Activated CD4-positive, alpha-beta T cell treated with anti-CD3 and anti-CD28 coated beads, Interleukin-2, amount 10 ng/mL, durations not matched to agents 7 days and 5 days (primary cell): ENCODE measurements at regions not wholly inside any gene's neighbourhood (a gene's known extent, or its start where the extent isn't known, plus 50 kb on each side); places are given as distances from the start of the nearest gene placed in this dataset.

Experiments
- CTCF ChIA-PET: fragments of 350-600 bp; sonication (Branson Sonifier 250); formaldehyde crosslinking; loops from one replicate; lab custom pipeline; 2021; ENCODE audit warnings: antibody characterized with exemption; lab: Charles Lee
- POLR2A ChIA-PET: fragments of 350-600 bp; sonication (Branson Sonifier 250); formaldehyde crosslinking; loops from one replicate; lab custom pipeline; 2021; ENCODE audit warnings: antibody characterized with exemption; lab: Charles Lee
- DNase-seq: peaks from one replicate; pipeline ENCODE4 v3.0.0-alpha.2; 2020
- H3K27ac Mint-ChIP-seq: one replicate; pipeline ENCODE4 v1.8.0; 2021; ENCODE audit warnings: mild to moderate bottlenecking, moderate library complexity, mixed read lengths
- H3K27me3 Mint-ChIP-seq: one replicate; pipeline ENCODE4 v1.8.0; 2021; ENCODE audit warnings: mixed read lengths
- H3K36me3 Mint-ChIP-seq: one replicate; pipeline ENCODE4 v1.8.0; 2021; ENCODE audit warnings: low read depth, mixed read lengths
- H3K4me1 Mint-ChIP-seq: one replicate; pipeline ENCODE4 v1.8.0; 2021; ENCODE audit warnings: mixed read lengths
- H3K4me3 Mint-ChIP-seq: one replicate; pipeline ENCODE4 v1.8.0; 2021; ENCODE audit warnings: mild to moderate bottlenecking, moderate library complexity, mixed read lengths
- H3K9me3 Mint-ChIP-seq: one replicate; pipeline ENCODE4 v1.8.0; 2021; ENCODE audit warnings: mixed read lengths

DNA sequence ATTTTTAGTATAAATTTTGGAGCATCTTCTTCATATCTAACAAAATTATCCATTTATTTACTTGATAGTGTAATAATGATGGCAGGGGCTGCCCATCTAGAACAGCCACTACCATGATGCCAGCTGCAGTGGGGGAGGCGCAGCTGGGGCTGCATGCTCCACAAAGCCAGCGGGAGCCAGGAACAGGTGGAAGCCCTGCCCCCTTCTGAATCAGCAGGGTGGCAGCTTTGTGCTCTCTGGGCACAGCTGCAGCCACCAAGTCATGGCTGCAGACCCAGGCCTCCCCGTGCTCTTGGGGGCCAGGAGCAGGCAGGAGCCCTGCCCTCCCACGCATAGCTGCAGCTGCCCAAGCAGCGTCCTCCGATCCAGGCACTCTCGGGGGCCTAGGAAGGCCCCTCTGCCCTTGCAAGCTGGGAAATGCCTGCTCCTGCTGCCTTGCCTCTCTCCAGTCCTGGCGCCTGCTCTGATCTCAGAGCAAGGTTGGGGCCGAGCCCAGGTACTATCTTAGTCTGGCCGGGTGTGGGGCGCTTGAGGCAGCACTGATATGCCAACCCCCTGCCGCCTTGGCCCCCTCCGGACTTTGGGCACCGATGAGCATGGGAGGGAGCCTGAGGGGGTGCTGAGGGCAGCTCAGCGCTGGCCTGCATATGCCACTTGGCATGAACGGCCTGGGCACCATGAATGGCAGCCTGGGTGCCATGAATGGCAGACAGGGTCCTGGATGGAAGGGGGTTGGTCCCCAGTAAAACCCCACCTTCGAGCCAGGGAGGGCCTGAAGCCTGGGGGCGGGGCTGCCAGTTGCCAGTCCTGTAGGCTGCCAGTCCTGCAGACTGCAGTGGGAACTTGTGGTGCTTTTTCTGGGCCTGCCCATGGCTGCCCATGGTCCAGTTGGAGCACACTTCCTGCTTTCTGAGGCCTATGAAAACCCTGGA lies 1110.8 kb upstream of the POT1 start:
- Mint-ChIP-seq H3K4me3 (no peak overlapping the region), H3K36me3 (no peaks in the 10 kb centered on the region), H3K27me3 (no peaks in the 10 kb centered on the region), H3K4me1 (no peaks in the 10 kb centered on the region), H3K27ac (no peak overlapping the region), H3K9me3 (peaks cover 3% of the 10 kb centered on the region)
- CTCF ChIA-PET = no interaction called here
- POLR2A ChIA-PET = no interaction called here
- no peak for DNase-seq

DNA sequence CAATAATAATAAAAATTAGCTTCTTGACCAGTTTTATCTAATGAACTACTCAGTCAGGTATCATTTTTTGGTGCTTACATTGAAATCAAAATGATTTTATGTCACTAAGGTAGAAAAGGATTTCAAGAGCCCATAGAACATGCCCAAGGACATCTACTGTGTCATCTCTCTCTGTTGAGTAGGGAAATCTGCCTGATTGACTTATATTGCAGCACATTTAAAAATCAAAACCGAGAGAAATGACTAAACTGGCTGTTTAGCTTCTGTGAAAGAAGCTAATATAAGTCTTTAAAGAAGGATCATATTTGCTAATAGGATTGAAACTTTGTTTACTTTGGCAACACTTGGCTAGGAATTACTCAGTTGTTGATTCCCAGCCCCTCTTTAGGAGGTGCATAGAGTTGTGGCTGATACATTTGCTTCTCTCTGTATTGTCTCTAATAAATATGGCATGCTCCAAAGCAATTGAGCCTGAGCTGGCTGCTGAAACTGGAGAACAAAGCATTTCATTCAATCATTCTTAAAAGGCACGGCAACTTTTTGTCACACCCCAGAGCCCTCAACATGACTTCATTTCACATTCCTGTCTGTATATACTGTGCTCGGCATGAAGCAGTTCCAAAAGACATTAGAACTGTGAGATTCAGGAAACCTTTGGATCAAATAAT lies 1096.9 kb upstream of the POT1 start:
- no peak overlapping the region for H3K27ac Mint-ChIP-seq
- ChIA-PET POLR2A (no interaction called here), CTCF (no interaction called here)

DNA sequence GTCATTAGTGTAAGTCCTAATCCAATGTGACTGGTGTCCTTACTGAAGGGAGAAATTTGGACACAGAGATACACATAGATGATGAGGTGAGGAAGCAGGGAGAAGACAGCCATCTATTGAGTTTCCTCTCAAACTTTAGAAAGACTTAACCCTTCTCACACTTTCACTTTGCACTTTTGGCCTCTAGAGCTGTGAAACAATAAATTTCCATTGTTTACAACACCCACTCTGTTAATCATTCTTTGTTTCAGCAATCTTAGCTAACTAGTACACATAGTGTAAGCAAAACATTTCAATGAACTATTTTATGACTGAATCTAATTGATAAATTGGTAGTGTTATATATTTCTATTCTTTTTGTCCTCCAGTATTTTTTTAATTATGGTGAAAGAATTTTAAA lies 1092.8 kb upstream of the POT1 start:
- Mint-ChIP-seq H3K27ac (no peak overlapping the region), H3K27me3 (no peaks in the 10 kb centered on the region), H3K9me3 (peaks cover 4% of the 10 kb centered on the region), H3K4me3 (no peak overlapping the region), H3K4me1 (no peaks in the 10 kb centered on the region), H3K36me3 (no peaks in the 10 kb centered on the region)
- POLR2A ChIA-PET = no interaction called here
- no peak for DNase-seq
- CTCF ChIA-PET = no interaction called here

More for the DNA sequence above, 1096.9 kb upstream of the POT1 start:
- Mint-ChIP-seq H3K36me3 (no peaks in the 10 kb centered on the region), H3K4me3 (no peak overlapping the region), H3K4me1 (no peaks in the 10 kb centered on the region), H3K9me3 (no peaks in the 10 kb centered on the region), H3K27me3 (no peaks in the 10 kb centered on the region)
- no peak for DNase-seq

DNA sequence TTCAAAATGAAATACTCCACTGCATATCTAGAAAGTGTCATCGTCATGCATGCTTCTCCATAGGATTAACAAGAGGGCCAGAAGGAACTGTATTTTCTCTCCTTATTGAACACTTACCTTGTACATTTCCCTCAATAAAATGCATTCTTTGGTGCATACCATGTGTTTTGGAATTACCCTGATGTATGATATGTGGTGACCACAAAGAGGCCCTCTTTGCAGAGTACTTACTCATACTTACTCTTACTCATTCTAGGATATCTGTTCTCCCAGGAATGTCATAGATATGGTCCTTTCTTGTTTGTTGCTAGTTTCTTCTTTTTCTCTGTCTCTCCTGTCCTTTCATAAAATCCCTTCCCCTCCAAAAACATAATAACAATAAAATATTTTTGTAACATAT lies 1087.1 kb upstream of the POT1 start:
- Mint-ChIP-seq H3K9me3 (peaks cover 4% of the 10 kb centered on the region), H3K27me3 (no peaks in the 10 kb centered on the region), H3K4me1 (no peaks in the 10 kb centered on the region), H3K36me3 (no peaks in the 10 kb centered on the region), H3K27ac (no peak overlapping the region), H3K4me3 (no peak overlapping the region)
- ChIA-PET POLR2A (no interaction called here), CTCF (no interaction called here)
- no peak for DNase-seq

DNA sequence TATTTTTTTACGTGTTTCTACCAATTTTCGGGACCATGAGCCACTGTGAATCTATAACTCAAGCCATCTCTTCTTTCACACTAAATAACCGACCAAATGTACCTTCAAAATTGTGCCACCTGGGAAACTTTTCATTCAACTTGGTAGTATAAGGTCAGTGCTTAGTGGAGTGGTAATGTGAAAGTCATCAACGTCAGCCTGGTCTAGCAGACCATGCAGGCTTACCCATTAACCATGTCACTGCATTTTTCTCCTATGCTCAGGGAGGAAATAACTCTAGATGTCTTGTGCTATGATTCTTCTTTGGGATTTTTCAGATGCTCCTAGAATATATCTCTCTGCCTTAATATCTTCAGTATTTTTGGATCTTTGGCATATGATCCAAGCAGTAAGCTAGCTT lies 1075.4 kb upstream of the POT1 start:
- Mint-ChIP-seq H3K27ac (no peak overlapping the region), H3K4me1 (no peaks in the 10 kb centered on the region), H3K4me3 (no peak overlapping the region), H3K27me3 (no peaks in the 10 kb centered on the region), H3K36me3 (no peaks in the 10 kb centered on the region), H3K9me3 (no peaks in the 10 kb centered on the region)
- POLR2A ChIA-PET = no interaction called here
- CTCF ChIA-PET = no interaction called here
- DNase-seq = no peak

DNA sequence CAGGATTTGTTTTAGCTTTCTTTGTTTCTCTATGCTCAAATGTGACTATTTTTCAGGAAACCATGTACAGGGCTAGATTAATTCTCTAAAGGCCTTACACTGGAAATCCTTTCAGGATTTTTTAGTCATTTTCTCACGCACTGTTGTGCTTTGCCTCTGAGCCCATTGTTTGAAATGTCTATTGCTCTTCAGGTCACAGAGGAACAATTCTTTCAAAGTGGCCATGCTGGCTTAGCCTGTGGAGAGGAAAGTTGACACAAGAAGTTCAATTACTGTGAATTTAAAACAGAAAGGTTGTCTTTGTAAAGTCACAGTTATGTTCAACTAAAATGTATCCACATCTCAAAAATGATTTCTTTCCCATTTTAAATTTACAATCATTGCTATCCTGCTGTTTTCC lies 1071.7 kb upstream of the POT1 start:
- Mint-ChIP-seq H3K27ac (no peak overlapping the region), H3K4me1 (no peaks in the 10 kb centered on the region), H3K4me3 (no peak overlapping the region), H3K36me3 (no peaks in the 10 kb centered on the region), H3K9me3 (peaks cover 3% of the 10 kb centered on the region), H3K27me3 (no peaks in the 10 kb centered on the region)
- no peak for DNase-seq
- CTCF ChIA-PET = no interaction called here
- POLR2A ChIA-PET = no interaction called here

DNA sequence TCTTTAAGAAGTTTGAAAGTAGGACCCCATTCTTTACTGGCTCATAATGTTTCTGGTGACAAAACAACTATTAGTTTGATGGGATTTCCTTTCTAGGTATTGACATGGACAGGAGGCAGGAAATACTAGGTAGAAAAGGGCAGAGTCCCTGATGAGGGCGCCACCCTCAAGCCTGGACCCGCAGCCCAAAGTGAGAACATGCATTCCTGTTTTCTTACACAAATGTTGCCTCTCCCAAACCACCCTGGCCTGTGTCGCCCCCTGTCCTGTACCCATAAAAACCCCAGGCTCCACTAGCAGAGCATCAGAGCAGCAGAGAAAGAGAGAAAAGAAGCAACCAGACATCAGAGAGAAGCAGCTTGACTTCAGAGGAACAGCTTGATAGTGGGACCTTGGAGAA lies 1055.2 kb upstream of the POT1 start:
- Mint-ChIP-seq H3K27me3 (no peaks in the 10 kb centered on the region), H3K27ac (no peak overlapping the region), H3K9me3 (peaks cover 5% of the 10 kb centered on the region), H3K36me3 (no peaks in the 10 kb centered on the region), H3K4me1 (no peaks in the 10 kb centered on the region), H3K4me3 (no peak overlapping the region)
- DNase-seq = no peak
- POLR2A ChIA-PET = no interaction called here
- CTCF ChIA-PET = no interaction called here

DNA sequence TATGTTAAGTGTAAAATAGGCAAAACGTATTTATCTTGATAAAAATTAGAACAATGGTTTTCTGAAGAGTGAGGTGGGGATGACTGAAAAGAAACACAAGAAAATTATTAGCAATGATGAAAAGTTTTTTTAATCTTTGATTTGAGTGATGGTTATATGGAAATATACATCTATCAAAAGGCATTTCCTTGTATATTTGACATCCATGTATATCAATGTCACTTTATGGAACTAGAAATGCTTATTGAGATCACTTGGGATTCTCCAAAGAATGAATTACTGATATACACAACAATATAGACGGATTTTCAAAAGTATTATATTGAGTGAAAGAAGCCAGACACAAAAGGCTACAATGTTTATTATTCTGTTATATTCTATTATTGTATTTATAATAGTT lies 1042.0 kb upstream of the POT1 start:
- H3K4me3 Mint-ChIP-seq = no peak overlapping the region
- H3K36me3 Mint-ChIP-seq = no peaks in the 10 kb centered on the region
- no peak overlapping the region for H3K27ac Mint-ChIP-seq
- no peak for DNase-seq
- H3K27me3 Mint-ChIP-seq = no peaks in the 10 kb centered on the region
- CTCF ChIA-PET = no interaction called here
- no peaks in the 10 kb centered on the region for H3K9me3 Mint-ChIP-seq
- H3K4me1 Mint-ChIP-seq = no peaks in the 10 kb centered on the region
- POLR2A ChIA-PET = no interaction called here

DNA sequence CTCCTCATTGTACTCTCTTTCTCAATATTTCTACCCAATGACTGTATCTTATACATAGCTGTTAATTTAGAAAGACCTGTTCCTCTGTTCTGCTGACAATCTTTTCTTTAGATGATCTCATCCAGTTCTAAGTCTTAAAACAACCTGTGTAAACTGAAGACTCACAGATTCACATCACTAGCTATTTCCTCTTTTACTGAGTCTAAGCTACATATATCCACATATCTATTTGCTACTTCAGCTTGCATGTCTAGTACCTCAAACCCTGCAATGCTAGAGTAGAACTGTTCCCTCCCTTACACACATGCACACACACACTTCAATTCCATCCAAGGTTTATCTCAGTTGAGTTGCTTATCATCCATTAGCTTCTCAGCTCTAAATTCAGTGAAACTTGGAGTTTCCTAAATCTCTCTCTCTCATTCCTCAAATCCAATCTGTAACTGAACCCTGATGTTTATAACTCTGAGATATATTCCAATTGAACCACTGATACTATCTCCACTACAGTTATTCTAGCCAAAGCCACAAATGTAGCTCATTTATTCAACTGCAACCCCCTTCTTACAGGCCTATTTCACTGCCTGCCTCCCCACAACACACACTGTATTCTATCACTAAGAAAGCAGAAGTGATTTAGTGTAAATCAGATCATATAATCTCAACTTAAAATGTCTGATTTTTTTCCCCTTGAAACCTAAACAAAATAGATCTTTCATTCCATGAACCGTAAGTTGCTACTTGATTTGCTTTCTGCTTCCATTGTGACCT lies 1036.8 kb upstream of the POT1 start:
- CTCF ChIA-PET = no interaction called here
- no peaks in the 10 kb centered on the region for H3K36me3 Mint-ChIP-seq
- no peak overlapping the region for H3K27ac Mint-ChIP-seq
- H3K9me3 Mint-ChIP-seq = no peaks in the 10 kb centered on the region
- POLR2A ChIA-PET = no interaction called here
- H3K27me3 Mint-ChIP-seq = no peaks in the 10 kb centered on the region
- DNase-seq = no peak
- no peak overlapping the region for H3K4me3 Mint-ChIP-seq
- no peaks in the 10 kb centered on the region for H3K4me1 Mint-ChIP-seq

DNA sequence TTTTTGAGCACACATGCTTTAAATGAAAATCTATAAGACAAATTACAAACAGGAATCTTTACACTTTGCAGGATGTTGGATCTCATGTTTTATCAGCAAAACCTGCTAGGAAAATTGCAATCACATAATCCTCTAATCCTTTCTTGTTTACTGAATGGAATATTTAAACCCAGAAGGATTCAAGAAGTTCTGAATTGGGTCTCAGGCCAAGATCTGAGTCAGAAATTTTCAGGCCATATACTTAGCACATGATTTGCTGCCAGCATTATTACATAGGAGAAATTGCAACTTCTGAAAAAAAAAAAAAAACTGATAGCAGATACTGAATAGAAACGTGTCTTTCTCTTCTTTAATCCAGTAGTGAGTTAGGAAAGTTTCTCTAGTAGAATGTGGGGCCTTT lies 1005.3 kb upstream of the POT1 start:
- DNase-seq = no peak
- no peak overlapping the region for H3K4me3 Mint-ChIP-seq
- ChIA-PET CTCF (no interaction called here), POLR2A (no interaction called here)
- no peaks in the 10 kb centered on the region for H3K27me3 Mint-ChIP-seq
- no peak overlapping the region for H3K27ac Mint-ChIP-seq
- H3K4me1 Mint-ChIP-seq = no peaks in the 10 kb centered on the region
- peaks cover 10% of the 10 kb centered on the region for H3K9me3 Mint-ChIP-seq
- no peaks in the 10 kb centered on the region for H3K36me3 Mint-ChIP-seq

DNA sequence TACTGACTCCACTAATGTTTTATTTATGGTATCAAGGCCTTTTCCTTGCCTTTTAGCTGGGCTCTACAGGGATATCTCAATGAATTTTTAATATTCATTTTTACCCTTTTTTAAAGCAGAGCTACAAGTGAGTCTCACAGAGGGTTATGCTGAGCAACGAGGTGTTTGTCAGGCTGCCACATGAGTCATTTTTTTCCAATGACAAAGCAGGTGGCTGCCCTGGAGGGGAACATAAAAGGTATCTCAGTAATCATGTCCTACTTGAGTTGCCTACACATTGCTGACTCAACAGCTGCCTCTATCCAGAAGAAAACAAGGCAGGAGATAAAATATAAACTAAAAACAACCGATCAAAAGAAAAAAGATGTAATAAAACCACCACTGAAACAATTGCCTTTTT lies 1004.9 kb upstream of the POT1 start:
- H3K4me3 Mint-ChIP-seq = no peak overlapping the region
- POLR2A ChIA-PET = no interaction called here
- H3K9me3 Mint-ChIP-seq = peaks cover 10% of the 10 kb centered on the region
- no peaks in the 10 kb centered on the region for H3K27me3 Mint-ChIP-seq
- no peaks in the 10 kb centered on the region for H3K36me3 Mint-ChIP-seq
- DNase-seq = no peak
- H3K27ac Mint-ChIP-seq = no peak overlapping the region
- CTCF ChIA-PET = no interaction called here
- no peaks in the 10 kb centered on the region for H3K4me1 Mint-ChIP-seq

DNA sequence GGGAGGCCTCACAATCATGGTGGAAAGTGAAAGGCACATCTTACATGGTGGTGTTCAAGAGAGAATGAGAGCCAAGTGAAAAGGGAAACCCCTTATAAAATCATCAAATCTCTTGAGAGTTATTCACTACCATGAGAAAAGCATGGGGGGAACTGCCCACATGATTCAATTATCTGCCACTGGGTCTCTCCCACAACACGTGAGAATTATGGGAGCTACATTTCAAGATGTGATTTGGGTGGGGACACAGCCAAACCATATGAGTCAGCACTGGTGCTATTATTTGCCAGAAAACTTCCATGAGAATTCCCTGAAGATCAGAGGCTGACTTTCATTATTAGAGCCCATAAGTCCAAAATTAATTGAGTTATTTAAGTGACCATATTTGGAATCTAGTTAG lies 1001.2 kb upstream of the POT1 start:
- H3K27me3 Mint-ChIP-seq = no peaks in the 10 kb centered on the region
- no peaks in the 10 kb centered on the region for H3K4me1 Mint-ChIP-seq
- CTCF ChIA-PET = no interaction called here
- POLR2A ChIA-PET = no interaction called here
- peaks cover 2% of the 10 kb centered on the region for H3K9me3 Mint-ChIP-seq
- H3K27ac Mint-ChIP-seq = no peak overlapping the region
- no peak overlapping the region for H3K4me3 Mint-ChIP-seq
- no peak for DNase-seq
- no peaks in the 10 kb centered on the region for H3K36me3 Mint-ChIP-seq

DNA sequence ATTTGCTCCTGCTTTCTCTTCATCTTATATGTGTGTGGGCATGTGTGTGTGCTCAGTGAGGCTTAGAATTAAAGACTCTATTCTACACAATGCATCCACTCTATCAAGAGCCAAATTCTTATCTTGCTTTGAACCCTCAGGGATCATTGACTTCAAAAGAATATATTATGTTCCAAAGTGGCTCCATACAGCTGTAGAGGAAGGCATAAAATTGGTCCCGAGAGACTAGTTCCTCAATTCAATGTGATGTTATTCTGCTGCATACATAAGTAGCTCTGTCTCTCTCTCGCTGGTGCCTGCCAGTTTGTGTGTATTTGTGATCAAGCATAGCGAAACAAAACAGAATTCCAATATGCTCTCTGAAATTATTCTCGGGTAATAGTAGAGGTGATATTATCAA lies 997.9 kb upstream of the POT1 start:
- Mint-ChIP-seq H3K27ac (no peak overlapping the region), H3K27me3 (no peaks in the 10 kb centered on the region), H3K36me3 (no peaks in the 10 kb centered on the region), H3K9me3 (no peaks in the 10 kb centered on the region), H3K4me1 (no peaks in the 10 kb centered on the region), H3K4me3 (no peak overlapping the region)
- ChIA-PET CTCF (no interaction called here), POLR2A (no interaction called here)
- no peak for DNase-seq
